ENCODE measurements at regions not wholly inside any gene's neighbourhood (a gene's known extent, or its start where the extent isn't known, plus 50 kb on each side); places are given as distances from the start of the nearest gene placed in this dataset.
"Not testable (repeated sequence)": the region's sequence is repeated elsewhere in the genome, so short reads cannot be mapped to it uniquely, and the experiment has no call there.

GRCh38 chr7:124101173-124101768 lies 68.4 kb upstream of the TMEM229A start:
- DNase-seq: peak; percentile 37 to 38

DNA sequence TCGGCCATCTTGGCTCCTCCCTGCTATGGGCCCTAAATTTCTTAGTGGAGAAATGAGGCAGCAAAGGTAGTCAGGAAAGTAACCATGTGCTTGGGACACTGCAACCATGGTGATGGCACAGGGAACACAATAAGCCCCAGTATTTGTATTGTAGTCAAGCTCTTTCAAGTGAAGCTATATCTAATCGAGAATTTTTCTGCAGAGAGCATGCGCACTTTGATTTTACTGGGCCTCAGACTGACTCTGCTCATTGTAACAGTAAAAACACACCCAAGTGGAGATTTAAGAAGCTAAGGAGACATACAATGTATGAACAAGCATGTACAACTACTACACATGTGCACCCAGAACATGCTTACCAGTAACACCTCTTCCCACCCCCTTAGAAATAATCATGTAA lies 67.3 kb upstream of the TMEM229A start:
- DNase-seq: no peak

- DNase-seq: not testable (repeated sequence)
These were observed 66.7 kb upstream of the TMEM229A start for GRCh38 chr7:124099585-124099984.

DNA sequence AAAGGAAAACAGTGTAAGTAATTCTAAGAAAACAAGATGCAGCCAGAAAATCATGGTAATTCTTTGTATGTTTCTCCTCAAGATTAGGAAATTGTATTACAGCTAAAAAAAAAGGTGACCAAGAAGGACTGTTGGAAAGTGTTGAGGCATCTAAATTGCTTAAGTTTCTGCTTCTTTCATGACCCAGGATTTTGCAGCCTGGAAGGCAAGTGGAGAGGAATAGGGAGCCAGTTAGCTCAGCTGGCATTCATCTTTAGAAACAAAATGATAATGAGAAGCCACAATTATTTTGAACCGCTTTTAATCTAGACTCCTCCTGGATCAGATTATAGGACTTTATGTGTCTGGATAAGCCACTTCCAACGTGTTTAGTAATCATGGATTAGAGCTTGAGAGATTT lies 56.8 kb upstream of the TMEM229A start:
- no peak for DNase-seq

- no peak for DNase-seq
These were observed 55.7 kb upstream of the TMEM229A start for GRCh38 chr7:124088590-124088989.

DNA sequence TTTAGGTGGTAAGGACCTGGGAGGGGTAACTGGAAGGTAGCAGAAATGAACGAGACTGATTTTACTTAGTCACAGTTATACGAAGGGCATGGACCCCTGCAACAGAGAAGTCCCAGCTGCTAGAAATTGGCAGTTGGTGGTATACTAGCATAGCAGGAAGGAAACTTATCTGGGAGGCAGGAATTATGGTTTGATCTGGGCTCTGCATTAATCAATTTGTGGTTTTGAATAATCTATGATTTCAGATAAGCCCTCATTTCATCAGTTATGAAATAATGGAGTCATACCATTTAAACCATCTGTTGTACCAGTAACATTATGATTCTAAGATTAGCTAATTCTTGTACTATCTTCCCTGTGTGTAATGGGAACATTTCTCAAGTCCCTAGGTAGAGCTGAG lies 54.0 kb upstream of the TMEM229A start:
- no peak for DNase-seq

- peak; percentile 47 to 88 for DNase-seq
These were observed 52.3 kb upstream of the TMEM229A start for GRCh38 chr7:124085179-124085578.

DNA sequence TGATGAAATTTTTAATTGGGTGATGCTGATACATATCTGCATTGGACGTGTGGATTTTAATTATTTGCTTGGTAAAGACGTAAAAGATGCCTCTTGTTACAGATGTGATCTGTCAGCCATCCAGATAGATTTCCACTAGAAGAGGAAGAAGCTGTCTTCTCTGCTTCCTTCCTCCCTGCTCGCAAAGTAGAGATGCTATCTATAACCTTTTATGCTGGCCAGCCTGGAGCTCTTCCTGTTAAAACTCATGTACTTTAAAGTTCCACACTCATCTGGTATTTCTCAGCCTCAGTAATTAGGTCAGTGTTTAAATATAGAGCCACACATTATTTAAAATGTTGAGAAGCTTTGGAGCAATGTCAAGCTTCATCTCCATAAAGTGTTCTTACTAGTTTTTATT lies 51.2 kb upstream of the TMEM229A start:
- no peak for DNase-seq

Data from NCI-H2081 (cell line).